ENCODE measurements at regions not wholly inside any gene's neighbourhood (a gene's known extent, or its start where the extent isn't known, plus 50 kb on each side); places are given as distances from the start of the nearest gene placed in this dataset.

- TF ChIP-seq, protein P1, sequence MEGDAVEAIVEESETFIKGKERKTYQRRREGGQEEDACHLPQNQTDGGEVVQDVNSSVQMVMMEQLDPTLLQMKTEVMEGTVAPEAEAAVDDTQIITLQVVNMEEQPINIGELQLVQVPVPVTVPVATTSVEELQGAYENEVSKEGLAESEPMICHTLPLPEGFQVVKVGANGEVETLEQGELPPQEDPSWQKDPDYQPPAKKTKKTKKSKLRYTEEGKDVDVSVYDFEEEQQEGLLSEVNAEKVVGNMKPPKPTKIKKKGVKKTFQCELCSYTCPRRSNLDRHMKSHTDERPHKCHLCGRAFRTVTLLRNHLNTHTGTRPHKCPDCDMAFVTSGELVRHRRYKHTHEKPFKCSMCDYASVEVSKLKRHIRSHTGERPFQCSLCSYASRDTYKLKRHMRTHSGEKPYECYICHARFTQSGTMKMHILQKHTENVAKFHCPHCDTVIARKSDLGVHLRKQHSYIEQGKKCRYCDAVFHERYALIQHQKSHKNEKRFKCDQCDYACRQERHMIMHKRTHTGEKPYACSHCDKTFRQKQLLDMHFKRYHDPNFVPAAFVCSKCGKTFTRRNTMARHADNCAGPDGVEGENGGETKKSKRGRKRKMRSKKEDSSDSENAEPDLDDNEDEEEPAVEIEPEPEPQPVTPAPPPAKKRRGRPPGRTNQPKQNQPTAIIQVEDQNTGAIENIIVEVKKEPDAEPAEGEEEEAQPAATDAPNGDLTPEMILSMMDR (IDR thresholded peaks at IDR 0.05) = no peak
- no peak for DNase-seq
- peaks cover 9% of the 10 kb centered on the region for H3K4me1 Mint-ChIP-seq (ENCODE audit: low read depth)
- H3K9me3 Mint-ChIP-seq = peaks cover 13% of the 10 kb centered on the region
- peak overlapping the region; percentile 93 for H3K4me3 Mint-ChIP-seq
- peaks cover 10% of the 10 kb centered on the region; the same call in 1 of the 2 replicates for H3K36me3 Mint-ChIP-seq (ENCODE audit: low read depth)
- H3K27me3 Mint-ChIP-seq (ENCODE audit: insufficient read depth) = no peaks in the 10 kb centered on the region
- H3K27ac Mint-ChIP-seq = no peak overlapping the region
Observed at GRCh38 chr14:85934886-85935254, 404.9 kb downstream of the FLRT2 start.

DNA sequence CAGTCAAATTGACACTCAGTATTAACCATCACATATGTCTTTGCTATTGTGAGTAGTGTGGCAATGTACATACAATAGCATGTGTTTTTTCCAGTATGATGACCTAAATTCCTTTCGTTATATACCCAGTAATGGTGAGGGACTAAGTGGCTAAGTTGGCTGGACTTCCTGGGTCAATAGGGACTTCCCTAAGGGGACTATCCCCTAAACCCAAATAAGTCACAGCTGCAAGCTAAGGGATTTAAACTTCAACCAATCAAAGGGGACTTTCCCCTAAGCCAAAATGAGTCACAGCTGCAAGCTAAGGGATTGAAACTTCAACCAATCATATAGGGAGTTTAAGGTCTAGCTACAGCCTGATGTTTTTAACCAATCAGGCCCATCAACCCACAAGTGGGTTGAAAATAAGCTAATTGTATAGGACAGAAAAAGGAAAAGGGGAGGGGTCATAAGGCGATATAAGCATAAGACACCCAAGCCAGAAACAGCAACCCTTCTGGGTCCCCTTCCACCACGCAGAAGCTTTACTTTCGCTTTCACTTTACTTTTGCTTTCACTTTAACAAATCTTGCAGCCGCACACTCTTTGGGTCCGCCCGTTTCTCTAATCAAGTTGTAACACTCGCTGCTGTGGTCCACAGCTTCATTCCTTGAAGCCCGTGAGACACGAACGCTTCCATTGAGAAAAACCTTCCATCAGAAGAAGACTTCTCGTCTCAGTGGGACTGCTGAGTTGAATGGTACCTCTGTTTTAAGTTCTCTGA, 404.4 kb downstream of the FLRT2 start:
- TF ChIP-seq, protein P1 (IDR thresholded peaks at IDR 0.05) = no peak
- H3K27me3 Mint-ChIP-seq (ENCODE audit: insufficient read depth) = no peaks in the 10 kb centered on the region
- H3K27ac Mint-ChIP-seq = no peak overlapping the region
- peaks cover 16% of the 10 kb centered on the region for H3K9me3 Mint-ChIP-seq
- DNase-seq = no peak
- H3K4me3 Mint-ChIP-seq = peak overlapping the region; percentile 93
- H3K36me3 Mint-ChIP-seq (ENCODE audit: low read depth) = peaks cover 10% of the 10 kb centered on the region; the same call in 1 of the 2 replicates
- peaks cover 9% of the 10 kb centered on the region for H3K4me1 Mint-ChIP-seq (ENCODE audit: low read depth)

- H3K9me3 Mint-ChIP-seq = peaks cover 26% of the 10 kb centered on the region
- H3K27me3 Mint-ChIP-seq (ENCODE audit: insufficient read depth) = peaks cover 1% of the 10 kb centered on the region; the same call in 1 of the 2 replicates
- no peak overlapping the region for H3K27ac Mint-ChIP-seq
- TF ChIP-seq, protein P1 (IDR thresholded peaks at IDR 0.05) = no peak
- no peak for DNase-seq
- no peak overlapping the region for H3K4me3 Mint-ChIP-seq
- H3K4me1 Mint-ChIP-seq (ENCODE audit: low read depth) = no peaks in the 10 kb centered on the region
- no peaks in the 10 kb centered on the region for H3K36me3 Mint-ChIP-seq (ENCODE audit: low read depth)
Observed at GRCh38 chr14:85921241-85921640, 391.3 kb downstream of the FLRT2 start.

DNA sequence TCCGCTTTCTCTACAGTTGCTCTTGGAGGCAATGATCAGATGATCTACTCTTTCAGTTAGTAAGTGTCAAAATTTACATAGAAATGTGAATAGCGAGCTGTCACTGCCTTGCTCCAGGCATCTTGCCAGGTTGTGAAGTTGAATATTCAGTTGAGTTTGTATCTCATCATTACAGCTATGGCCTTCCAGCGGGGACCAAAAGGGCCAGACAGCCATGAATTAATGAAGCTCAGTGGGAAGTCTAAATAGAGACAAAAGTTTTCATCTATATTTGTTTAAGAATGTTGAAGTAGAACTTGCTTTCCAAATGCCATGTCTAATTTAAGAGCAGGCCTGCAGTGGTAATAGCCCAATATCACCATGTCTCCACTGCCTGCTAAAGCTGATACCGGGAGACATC, 387.8 kb downstream of the FLRT2 start:
- Mint-ChIP-seq H3K27ac (no peak overlapping the region), H3K36me3 (ENCODE audit: low read depth) (no peaks in the 10 kb centered on the region), H3K4me3 (no peak overlapping the region), H3K9me3 (peaks cover 34% of the 10 kb centered on the region), H3K27me3 (ENCODE audit: insufficient read depth) (peaks cover 1% of the 10 kb centered on the region; the same call in 1 of the 2 replicates), H3K4me1 (ENCODE audit: low read depth) (no peaks in the 10 kb centered on the region)
- DNase-seq = no peak
- TF ChIP-seq, protein P1 (IDR thresholded peaks at IDR 0.05) = no peak

- Mint-ChIP-seq H3K36me3 (ENCODE audit: low read depth) (no peaks in the 10 kb centered on the region), H3K9me3 (peaks cover 35% of the 10 kb centered on the region), H3K27ac (no peak overlapping the region), H3K27me3 (ENCODE audit: insufficient read depth) (no peaks in the 10 kb centered on the region), H3K4me3 (no peak overlapping the region), H3K4me1 (ENCODE audit: low read depth) (no peaks in the 10 kb centered on the region)
- TF ChIP-seq, protein P1 (IDR thresholded peaks at IDR 0.05) = no peak
- no peak for DNase-seq
Observed at GRCh38 chr14:85915711-85916110, 385.8 kb downstream of the FLRT2 start.
